Kidney capillary endothelial cell (primary cell): ENCODE measurements at regions not wholly inside any gene's neighbourhood (a gene's known extent, or its start where the extent isn't known, plus 50 kb on each side); places are given as distances from the start of the nearest gene placed in this dataset.
"Not testable (repeated sequence)": the region's sequence is repeated elsewhere in the genome, so short reads cannot be mapped to it uniquely, and the experiment has no call there.

ENCODE experiments used
- DNase-seq: peaks from one replicate; pipeline ENCODE4 v3.0.0-alpha.2; 2018; ENCODE audit warnings: low spot score

DNA sequence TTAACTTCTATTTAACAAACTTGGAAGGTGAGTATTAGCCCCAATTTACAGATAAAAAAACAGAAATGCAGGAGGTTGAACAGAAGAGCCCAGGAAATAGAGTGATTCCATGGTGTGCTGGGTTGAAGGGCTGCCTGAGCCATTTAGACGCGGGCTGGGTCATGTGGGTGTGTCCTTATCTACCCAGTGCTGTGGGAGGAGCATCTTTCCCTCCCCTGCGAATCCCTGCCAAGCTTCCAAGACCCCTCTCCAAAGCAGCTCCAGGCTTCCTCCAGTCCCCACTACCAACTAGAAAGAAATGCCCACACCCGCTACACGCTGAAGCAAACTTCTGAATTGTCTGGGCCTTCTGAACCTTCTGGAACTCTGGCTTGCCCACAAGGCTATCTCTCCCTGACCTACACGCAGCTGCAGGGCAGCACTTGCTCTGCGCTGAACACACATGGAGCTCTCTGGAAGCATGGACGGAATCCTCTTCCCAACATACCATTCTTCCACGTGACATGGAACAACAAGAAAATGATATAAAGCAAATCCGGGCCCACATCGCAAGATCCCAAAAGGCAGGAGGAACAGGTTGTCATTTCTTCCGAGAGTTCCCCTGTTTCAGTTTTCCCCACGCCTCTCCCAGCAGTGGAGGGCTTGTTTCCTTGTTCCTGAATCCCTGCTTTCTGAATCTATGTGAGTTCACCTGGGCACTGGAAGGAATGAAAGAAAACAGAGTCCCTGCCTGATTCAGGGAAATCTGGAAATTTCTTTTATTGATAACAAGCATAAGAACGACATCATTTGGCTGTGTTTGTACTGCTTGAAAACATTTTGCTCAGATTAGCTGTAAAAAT lies 562.7 kb upstream of the ID2 start:
- no peak for DNase-seq

DNA sequence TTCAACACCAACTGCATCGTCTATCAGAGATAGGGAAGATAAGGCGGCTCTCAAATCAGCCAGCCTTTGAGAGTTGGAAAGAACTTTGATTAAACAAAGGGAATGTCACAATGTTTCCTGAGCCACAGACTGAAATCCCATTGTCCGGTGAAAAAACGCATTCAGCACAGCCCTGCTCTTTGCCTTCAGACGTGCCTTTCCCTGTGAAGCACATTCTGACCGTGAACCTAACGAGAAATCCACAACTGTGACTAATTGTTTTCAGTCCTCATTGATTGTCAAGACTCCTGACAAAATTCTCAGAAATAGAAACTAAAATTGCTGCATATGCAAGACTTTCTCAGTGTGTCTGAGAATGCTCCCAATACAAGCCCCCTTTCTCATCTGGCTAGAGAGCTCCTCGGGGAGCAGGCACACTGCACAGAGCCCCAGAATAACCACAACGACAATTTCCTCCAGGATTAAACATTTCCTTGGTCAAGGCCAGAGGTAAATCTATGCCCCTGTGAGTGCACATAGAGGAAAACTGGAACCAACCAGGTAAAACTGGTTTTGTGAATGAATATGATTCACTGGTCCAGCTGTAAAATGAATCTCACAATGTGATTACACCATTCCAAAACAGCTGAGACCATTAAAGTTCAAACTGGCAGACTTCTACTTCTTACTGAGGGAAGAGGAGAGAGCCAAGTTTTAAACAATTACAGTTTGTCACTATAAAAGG lies 561.9 kb upstream of the ID2 start:
- peak; percentile 13 for DNase-seq

DNA sequence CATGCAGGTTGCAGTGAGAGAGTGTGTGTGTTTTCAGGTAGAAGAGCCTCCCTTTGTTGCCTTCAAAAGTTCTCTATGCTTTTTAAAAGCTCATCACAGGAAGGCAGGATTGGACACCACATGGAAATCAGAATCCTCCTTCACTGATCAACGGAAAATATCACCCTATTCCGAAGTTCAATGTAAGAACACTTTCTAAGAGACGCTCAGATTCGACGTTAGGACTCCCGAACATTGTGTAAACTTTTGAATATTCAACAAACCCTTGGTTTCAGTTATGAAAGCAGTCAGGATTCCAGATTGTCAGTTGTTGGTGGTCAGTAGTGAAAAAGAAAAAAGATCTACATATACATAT lies 561.4 kb upstream of the ID2 start:
- DNase-seq, result no peak

DNA sequence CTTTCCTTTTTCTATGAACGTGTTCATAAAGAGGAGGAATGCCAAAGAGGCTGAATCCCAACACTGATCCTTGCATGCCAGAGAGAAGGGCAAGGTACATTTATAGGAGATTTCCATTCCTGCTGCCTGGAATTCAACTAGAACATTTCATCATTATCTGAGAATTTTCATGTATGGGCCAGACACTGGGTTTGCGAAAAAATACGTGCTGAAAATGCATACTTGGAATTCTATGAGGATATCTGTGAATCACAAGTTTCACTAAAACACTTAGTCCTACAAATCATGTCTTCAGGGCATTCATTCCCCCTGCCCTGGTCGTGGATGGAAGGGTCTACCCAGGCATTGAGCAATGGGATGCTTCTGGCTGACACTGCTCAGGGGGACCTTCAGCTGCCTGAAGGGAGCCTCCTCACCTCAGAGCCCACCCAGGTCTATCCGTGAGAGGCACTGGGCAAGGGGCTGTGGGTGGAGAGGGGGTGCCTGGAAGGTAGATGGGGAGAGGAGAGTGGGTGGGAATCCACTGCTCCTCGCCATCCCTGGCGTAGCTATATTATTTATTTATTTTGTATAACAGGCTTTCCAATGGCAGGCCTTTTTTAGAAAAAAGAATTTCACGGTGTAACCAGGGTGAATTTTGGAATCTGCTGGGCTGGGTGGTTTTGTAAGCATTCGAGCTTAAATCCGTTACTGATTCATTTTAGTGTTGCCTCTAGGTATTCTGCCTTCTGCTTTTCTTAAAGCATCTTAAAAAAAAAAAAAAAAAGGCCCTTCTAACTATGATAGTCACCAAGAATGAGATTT lies 560.6 kb upstream of the ID2 start:
- no peak for DNase-seq

DNA sequence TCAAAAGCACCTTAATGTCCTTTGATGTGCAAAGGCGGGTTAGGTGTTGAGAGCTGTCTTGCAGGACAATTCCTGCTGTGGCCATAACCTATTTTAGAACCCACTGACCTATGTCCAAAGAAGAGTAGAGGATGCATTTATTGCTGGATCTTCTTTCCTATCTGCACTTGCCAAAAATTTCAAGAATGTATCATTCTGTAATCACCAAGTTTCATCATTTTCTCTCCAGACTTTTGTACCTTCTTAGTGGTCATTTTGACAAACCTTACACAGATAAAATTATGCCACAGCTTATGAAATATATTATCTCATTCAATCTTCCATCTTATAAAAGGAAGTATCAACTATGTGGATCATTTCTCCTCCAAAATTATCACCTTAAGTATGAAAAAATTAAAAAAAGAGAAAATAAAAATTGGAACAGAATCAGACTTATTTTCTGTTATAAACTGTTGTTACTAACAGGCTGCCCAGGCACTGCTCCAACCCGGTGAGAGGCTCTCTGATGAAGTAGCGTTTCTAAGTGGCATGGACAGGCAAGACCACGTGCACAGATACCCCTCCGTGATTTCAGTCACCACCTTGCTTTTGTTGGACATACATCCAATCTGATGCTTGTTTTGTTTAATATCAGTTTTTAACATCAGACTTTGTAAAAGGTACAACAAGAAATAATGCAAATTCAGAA lies 559.9 kb upstream of the ID2 start:
- no peak for DNase-seq

DNA sequence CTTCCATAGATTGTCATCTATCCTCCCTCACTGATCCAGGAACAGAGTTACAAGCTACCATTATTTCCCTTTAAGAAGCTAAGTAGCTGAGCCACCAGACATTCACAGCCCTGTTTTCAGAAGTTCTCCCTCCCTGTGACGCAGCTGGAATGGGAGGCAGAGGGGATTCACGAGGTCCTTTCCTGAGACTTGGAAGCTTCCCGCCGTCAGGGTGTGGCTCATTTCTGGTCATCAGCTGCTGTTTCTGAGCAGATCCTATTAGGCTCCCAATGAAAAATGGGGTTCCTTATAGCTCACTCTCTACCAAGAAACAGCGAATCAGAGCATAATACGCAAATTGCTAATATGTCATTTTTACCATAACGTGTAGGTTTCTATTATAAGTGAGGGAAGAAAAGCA lies 559.3 kb upstream of the ID2 start:
- no peak for DNase-seq

DNA sequence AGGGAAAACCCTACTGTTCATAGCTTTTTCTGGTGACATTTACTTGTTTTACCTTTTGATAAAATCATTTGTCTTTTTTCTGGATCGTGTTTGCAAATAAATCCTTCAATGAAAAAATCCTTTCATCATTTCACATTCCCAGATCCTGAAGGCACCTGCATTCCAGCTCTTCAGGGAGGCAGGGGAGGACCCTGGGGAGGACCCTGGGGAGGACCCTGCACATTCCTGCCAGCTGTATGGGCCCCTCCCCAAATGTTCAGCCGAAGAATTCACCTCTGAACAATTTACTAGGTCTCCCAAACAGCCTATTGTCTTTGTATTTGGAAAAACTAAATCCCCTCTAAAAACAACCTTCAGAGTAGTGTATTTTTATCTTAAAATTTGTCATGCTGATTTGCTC lies 558.4 kb upstream of the ID2 start:
- DNase-seq, result no peak

DNA sequence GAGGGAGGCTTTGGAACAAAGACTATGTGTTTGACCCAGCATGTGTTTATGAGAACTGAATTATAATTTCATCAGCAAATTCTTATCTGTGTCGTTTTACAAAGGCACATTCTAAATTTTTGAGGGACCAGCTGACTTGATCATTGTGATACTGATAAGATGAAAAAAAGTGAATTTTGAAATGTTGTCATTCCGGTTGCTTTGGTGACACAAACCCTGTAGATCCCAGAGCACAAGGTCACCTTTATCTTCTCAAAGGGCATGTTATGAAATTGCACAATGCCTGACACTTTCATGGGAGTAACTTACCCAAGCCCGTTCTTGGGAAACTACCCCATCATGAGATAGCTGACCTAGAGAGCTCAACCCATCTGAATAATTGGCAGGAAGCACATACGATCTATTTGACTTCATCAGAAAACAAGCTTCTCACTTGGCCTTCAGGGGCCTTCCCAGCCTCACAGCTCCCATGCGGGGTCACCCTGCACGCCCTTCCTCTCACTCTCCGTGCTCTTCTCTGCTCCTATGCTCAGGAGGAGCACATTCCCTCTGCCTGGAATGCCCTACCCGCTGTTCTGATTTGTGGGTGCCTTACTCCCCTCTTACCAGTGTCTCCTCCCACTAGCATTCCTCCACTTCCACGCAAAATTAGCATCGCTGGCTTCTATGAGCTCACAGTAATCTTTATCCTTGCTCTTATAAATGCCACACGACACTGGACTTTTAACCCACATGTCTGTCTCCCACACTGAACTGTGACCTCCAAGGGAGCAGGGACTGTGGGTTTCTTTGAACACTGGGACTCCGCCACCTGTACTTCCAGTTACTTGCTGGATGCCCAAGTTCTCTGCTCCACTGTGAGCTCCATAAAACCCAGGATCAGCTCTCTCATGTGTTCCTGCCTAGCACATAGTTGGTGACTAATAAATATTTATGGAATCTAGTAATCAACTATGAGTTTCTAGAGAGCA lies 555.8 kb upstream of the ID2 start:
- no peak for DNase-seq

DNA sequence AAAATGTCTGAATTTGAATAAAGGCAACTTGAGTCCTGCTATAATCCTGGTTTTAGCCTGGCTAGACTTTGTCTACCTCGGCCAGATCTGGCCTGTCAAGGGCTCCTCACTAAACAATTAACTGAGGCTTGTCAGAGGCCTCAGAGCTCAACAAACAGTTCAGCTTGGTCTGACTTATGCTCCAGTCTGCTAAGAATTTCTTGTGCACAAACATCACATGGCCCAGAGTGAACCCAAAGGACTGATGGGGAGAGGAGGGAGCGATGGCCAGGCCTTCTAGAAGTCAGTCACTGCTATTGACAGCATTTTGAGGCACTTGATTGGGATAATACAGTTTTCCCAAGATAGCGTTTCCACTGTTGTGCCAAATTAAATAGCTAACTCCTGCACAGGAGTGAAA lies 555.1 kb upstream of the ID2 start:
- no peak for DNase-seq

DNA sequence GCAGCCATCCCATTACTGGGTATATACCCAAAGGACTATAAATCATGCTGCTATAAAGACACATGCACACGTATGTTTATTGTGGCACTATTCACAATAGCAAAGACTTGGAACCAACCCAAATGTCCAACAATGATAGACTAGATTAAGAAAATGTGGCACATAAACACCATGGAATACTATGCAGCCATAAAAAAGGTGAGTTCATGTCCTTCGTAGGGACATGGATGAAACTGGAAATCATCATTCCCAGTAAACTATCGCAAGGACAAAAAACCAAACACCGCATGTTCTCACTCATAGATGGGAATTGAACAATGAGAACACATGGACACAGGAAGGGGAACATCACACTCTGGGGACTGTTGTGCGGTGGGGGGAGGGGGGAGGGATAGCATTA lies 550.4 kb upstream of the ID2 start:
- DNase-seq, result not testable (repeated sequence)

DNA sequence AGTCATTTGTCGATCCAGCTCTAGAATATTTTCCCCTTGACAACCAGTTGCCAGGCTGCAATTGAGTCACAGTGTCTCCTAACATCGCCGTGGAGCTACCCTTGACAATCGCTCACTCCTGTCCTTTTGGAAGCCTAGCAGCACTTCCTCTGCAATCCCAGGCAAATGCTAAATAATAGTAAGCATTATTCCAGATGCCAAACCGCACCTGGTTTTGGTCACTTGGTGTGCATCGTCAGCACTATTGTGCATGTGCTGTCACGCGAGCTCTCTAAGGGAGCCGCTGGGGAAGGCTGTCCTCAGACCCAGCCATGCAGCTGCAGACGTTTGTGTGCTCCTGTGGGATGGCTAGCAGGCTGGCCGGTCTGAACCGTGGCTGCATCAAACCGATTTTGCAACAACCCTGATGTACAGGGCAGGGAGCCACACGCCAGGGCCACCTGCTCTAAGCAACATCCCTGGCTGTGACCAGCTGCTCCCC lies 549.5 kb upstream of the ID2 start:
- no peak for DNase-seq

DNA sequence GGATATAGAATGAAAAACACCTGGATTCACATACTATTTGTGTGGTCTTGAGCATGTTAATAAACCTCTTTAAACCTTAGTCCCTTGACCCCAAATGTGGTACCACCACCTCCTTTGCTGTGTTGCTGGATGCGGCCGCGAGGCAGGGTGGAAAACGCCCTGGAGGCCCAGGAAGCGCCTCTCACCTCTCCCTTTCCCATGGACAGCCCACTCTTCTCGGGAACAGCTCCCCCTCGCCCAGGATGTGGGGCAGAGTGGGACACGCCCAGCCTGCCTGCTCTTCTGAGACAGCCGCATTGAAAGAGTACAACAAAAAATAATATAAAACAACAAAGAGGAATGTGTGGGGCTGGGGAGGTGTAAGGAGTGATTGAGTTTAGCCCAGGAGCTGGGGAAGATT lies 549.0 kb upstream of the ID2 start:
- no peak for DNase-seq

DNA sequence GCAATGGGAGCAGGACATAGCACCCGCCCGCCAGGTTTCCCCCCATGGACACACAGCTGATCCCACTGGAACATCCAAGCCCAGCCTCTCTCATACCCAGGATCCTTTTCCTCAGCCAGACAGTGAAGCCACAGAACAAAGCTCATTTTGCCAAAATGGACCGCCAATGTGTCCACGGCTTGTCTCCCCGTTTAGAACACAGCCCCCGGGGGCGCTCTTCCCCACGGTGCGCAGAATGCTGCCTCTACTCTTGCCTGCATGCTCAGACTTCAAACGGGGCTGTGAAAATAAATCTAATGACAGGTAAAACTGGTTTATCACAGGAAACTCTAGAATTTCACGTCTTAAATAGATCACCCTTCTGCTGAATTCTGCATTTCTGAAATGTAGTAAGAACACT lies 548.5 kb upstream of the ID2 start:
- DNase-seq, result no peak

DNA sequence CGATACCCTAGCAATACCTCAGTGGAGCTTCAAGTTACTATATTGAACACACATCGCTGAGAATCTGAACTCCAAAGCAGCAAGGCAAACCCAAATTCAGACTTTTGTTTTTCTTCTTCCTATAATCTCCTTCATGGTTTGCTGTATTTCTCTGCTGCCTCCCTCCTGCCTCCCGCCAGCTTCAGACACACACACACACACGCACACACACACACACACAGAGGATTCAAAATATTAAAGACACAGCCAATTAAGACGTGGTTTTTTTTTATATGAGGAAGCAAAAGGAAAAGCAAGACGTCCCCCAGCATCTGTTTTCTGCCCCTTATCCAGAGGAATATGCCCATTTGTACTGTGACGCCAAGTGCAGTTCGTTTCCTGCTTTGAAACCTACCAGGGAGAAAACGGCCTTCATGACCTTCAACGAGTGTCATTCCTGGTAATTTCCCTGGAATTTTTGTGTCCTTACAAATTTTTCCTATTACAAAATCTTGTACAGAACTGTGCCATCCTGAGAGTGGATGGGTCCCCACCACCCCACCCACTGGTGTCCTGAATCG lies 547.9 kb upstream of the ID2 start:
- DNase-seq, result peak; percentile 26

DNA sequence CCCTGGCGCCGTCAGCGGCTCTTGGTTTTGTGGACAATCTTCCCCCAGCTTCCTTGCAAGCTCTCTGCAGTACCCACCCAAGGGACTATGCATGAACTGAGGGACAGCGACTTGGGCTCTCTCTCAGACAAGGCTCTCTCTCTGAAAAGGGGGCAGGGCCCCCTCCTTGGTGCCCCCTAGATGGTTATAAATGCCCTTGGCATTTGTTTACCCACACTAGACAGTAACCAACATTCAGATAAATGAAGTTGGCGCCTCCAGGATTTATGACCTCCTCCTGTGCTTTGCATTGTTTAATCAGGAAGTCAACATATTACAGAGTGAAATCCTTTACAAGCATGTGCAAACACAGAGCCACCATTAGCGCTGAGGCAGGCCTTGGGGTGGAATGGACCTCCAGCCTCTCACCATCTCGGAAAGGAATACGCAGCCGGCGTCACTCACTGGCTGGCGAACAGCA lies 547.4 kb upstream of the ID2 start:
- peak; percentile 37 for DNase-seq

DNA sequence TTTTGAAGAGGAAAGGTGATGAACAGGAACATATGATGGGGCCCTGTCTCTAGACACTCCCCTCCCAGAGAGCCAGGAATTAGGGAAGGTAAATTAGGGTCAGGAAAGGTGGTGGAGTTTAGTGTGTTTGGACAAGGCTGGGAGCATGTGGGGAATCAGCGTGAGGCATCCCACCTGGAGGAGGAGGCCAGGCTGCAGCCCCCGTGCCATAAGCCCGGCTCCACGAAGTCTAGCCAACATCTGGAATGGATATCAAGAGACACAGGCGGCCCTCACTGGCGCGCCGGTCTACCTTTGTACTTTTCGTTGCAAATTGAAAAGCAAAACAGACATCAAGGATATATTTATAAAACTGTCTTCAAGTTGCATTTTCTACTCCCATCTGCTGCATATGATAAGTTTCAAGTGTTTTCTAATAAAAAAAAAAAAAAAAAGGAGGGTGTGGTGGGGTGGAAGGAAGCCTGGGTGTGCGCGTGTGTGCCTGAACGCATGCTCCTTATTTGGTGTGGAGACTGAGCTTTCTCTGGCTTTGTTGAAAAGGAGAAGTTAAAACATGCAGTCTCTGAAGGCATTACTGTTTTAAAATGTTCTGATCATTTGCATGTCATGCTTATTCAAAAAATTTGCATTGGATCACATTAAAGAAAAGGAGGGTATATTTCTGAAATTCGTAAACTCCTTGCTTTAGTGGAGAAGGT lies 546.7 kb upstream of the ID2 start:
- no peak for DNase-seq

DNA sequence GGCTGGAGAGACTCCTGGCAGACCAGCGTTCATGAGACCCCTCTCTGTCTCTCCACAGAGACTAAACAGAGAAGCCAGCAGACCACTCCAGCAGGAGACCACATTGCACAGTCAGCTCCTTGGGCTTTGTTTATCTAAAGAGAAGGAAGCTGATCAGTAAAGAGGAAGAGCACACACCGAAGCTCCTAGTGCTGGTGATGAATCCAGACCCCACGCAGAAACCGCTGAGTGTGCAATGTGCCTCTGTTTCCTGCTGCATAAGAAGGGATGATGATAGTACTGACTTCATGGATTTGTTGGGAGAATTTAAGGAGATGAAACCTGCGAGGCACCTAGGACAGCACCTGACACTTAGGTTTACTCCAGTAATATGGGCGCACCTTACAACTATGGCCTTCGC lies 544.1 kb upstream of the ID2 start:
- DNase-seq, result no peak

DNA sequence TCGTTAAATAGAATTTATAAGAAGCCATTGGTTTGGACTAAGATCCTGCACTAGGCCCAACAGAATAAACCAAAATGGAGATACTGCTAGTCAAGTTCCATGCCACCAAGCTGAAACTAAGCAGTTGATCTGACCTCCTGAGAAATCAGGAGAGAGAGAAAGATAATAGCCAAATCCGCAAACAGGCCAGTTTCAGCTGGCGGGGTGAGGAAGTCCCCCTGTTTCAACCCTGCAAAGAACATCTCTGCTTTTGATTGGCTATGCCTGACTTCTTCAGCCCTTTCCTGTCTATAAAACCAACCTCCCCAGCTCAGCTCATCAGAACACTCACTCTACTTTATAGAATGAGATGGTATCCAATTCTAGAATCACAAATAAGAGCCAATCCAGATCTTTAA lies 543.3 kb upstream of the ID2 start:
- no peak for DNase-seq

DNA sequence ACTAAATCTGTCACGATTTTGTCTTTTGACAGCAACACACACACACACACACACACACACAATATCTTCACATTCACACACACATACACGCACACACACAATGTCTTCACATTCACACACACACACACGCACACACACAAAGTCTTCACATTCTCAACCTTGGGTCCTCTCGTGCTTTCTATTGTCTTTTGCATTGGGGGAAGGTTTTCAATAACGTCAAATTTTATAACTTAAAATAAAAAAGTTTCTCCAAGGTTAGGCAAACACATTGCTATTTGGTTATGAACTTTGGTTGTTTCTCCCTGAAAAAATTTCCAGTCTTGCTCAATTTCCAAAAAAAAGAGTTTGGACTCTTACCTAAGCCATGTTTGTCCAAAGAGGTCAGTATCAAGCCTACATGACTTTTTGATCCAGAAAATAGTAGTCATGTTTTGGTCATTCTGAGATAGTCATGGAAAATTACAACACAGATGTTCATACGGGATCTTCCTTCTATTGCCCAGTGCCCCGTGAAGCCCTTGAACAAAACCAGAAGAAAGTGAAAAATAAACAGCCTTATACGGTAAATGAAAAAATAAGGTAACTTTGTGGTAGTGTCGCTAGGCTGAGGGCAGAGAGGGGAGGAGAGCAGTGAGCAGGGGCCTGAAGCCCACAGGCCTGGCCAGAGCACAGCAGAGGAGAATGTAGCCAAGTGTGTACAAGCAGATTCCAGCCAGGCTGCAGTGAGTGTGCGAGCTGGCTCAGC lies 542.8 kb upstream of the ID2 start:
- DNase-seq, result no peak
